Hypothalamus (tissue), 51 donors: ENCODE measurements at regions not wholly inside any gene's neighbourhood (a gene's known extent, or its start where the extent isn't known, plus 50 kb on each side); places are given as distances from the start of the nearest gene placed in this dataset.
A peak's percentile ranks its signal among the peaks of the same experiment; 100 is the strongest.
"Not testable (repeated sequence)": the region's sequence is repeated elsewhere in the genome, so short reads cannot be mapped to it uniquely, and the experiment has no call there.

Experiments
- DNase-seq, 51 donors: peaks; one replicate each; lab custom pipeline; 2025; lab: John Stamatoyannopoulos, UW

DNA sequence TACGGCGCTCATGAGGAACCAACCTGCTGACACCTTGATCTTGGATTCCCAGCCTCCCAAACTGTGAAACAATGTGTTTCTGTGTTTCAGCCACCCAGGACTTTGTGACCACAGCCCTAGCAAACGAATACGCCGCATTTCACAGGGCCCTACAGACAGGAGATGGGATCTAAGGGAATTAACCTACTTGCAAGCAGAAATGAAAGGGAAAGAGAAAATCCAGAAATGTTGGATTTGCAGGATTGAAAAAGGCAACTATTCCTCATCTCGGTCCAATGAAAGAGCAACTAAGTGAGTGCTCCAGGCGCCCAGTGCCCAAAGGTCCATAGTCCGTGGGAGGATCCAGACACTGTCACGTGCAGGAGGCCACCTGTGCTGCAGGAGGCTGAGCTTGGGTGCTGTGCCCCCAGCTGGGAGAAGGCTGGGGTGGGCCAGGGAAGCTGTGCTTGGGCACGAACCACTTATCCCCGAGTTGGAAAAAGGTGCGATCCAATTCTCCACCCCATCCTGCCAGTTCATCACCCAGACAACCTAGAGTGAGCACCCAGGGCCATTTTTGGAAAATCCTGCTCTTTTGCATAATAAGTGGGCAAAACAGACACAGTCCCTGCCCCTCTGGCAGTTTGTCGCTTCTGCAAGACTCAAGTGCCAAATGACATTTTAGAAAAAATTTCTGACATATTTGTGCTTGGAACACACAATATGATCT lies 177.9 kb downstream of the C9orf50 start:
- DNase-seq, result no peak

DNA sequence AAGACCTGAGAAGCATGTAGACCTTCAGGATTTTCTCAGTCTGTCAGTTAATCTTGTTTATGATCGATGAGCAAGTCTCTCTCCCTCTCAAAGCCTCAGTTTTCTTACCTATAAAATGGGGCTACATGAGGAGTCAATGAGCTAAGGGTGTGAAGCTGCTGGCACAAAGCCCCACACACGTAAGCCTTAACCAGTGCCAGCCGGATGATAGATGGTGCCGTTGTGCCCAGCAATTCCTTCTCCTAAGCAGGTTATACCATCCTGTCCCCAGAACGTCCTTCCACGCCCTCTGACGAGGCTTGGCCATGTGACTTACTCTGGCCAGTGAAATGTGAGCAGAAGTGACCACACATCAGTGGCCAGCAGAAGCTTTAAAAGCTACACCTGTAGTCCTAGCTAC lies 179.0 kb downstream of the C9orf50 start:
- DNase-seq, result no peak

DNA sequence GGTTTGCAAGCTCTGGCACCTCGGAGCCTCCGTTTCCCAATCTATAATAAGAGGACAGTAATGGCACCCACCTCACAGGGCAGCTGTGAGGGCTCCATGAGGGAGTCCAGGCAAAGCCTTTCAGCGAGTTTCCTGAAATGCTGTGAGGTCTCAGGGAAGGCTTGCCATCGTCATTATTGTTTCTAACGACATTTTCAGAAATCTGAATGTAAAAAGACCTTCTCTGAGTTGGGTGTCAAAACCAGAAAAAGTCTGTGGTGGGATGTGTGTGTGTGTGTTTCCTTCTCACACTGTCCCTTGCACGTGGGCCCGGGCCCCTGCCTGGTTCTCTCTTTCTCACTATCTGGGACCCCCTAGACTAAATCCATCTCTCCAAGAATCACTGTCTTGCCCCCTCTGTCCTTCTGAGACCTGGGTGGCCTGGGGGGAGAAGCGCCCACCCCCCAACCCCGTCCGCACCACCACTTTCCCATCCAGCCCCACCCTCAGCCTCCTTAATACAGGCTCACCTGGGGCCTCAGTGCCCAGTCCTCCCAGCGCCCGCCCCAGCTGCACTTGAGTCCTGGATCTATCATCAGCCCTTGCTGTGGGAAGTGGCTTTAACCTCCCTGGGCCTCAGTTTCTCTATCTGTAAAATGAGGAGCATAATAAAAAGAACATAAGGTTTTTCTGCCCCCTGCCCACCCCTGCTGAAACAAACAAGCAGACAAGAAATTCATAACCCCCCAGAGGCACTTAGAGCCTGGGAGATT lies 180.3 kb downstream of the C9orf50 start:
- no peak for DNase-seq

DNA sequence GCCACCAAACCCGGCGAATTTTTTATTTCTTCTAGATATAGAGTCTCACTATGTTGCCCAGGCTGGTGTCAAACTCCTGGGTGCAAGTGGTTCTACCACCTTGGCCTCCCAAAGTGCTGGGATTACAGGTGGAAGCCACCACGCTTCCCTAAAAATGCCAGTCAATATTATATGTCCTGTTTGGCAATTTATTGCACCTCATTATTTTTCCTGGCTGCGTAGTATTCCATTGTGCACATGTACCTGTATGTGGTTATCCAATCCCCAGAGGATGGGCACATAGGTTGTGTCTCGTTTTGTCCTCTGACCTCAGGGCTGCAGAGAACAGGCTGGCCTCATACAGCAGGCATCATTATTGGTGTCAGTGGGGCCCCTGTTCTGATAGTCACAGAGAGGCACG lies 181.7 kb downstream of the C9orf50 start:
- no peak for DNase-seq

DNA sequence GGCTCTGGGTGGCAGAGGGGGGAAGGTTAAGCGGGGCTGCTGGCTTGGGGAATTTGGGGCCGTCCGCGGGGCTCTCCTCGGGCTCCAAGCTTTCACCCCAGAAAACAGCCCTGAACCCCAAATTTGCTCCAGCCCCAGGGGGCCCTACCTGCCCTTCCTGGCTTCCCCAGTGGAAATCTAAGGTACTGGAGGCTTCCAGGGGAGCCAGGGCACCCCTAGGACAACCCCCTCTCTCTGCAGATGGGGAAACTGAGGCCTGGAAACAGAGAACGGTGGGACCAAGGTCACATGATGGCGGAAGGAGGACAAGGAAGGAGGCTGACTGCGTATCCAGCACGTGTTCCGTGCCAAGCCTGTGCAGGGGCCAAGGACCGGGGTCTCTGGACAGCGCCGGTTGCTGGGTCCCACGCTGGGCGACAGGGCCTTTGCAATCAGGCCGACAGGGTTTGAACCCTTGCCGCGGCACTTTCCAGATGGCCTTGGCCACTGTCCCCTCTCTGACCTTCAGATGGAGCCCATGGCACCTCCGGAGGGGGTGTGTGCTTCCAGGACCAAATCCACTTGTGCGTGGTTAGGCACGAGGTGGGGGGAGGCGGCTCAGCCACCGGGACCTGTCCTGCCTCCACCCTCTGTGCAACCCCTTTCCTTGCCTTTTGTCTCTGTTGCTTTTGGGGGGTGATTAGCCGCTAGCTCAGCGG lies 183.1 kb downstream of the C9orf50 start:
- DNase-seq, result peak in 1 of 51 donors; percentile 50

DNA sequence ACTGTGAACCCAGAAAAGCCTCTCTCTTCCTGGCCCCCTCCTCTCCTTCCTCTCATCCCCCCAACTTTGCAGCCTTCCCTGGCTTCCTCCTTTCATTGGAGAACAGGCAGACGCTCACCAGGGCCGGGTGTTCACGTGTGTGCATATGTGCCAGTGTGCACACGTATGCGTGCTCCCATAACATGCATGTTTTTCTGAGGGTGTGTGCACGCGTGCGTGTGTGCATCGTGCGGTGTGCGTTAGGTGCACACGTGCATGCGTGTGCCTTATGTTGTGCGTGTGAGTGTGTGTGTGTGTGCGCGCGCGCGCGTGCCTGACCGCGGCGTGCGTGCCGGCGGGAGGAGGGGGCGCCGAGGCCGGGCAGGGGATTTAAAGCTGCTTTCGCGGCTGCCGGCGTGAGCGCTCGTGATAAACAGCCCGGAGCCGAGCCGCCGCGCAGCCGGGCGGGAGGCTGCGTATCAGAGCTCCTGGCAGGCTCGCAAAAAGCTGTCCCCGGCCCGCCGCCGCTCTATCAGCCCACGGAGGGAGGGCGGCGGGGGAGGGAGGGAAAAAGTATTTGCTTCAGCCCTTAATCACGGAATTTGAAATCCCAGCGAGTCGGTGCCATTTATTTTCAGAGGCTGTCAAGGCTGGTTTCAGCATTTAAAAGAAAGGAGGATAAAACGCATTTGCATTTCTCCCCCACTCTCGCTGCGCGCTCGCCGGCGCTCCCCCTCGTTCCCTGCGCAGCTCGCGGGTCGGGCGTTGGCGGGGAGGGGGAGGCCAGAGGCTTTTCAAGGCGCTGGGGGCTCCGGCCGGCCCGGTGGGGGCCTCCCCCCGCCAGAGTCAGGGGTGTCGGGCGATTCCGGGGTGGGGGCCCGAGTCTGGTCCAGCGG lies 183.9 kb downstream of the C9orf50 start:
- peak in 29 of 51 donors; percentile 19 to 77 (median 44) for DNase-seq

DNA sequence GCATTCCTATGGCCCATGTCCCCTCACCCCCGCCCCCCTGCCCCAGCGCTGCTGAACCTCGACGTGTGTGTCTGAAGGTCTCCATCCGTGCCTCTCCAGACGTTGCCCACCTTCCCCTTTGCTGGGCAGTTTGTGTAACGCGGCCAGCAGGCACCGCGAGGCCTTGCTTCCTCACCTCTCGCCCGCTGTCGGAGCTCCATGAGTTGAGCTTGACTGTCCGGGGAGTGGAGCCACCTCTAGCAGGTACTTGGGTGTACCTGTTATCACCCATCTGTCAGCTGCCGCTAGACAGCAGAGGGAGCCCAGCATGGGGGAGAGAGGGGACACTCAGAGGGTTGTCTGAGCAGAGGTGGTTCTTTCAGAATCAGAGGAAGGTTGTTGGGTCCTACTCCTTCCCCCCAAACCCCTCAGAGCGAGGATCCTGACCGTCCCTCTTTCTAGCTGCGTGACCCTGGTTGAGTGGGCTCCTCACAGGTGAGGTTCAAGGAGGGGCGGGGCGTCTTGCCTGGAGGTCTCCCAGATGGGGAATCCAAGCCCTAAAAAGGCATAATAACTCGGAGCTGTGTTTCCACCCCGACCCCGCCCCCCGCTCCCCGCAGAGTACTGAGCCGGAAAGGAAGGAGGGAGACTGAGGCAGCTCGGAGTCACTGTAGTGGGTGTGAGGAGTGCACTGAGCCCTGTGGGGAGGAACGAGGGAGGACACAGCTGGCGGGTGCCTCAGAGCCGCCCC lies 184.7 kb downstream of the C9orf50 start:
- DNase-seq, result no peak

DNA sequence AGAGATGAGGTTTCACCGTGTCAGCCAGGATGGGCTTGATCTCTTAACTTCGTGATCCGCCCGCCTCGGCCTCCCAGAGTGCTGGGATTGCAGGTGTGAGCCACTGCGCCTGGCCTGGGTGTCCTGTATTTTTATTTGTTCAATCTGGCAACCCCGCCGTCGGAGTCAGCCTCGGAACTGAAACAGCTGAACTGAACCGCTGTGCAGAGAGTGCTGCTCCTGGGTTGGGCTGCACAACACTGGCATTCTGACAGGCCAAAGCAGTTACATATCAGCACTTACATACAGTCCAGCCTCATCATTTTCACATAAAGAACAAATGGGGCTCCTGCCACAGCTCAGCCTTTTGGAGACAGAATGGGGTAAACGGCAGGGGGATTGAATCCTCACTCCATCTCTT lies 185.6 kb downstream of the C9orf50 start:
- DNase-seq, result no peak

DNA sequence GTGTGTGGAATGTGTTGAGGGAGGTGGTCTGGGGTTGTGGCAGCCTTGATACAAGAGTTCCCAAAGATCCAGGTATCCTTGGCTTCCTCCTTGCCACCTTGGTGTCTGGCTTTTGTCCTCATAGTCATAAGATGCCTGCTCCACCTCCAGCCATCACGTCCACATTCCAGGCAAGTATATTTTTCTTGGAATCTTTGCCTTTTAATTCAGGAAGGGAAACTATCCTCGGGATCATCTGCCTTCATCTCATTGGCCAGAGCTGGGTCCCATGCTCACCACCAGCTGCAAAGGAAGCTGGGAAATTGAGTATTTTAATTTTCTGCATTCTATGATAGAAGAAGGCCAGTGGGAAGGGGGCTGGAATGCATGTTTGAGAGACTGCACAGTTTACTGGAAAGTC lies 186.7 kb downstream of the C9orf50 start:
- DNase-seq, result peak in 1 of 51 donors; percentile 56

DNA sequence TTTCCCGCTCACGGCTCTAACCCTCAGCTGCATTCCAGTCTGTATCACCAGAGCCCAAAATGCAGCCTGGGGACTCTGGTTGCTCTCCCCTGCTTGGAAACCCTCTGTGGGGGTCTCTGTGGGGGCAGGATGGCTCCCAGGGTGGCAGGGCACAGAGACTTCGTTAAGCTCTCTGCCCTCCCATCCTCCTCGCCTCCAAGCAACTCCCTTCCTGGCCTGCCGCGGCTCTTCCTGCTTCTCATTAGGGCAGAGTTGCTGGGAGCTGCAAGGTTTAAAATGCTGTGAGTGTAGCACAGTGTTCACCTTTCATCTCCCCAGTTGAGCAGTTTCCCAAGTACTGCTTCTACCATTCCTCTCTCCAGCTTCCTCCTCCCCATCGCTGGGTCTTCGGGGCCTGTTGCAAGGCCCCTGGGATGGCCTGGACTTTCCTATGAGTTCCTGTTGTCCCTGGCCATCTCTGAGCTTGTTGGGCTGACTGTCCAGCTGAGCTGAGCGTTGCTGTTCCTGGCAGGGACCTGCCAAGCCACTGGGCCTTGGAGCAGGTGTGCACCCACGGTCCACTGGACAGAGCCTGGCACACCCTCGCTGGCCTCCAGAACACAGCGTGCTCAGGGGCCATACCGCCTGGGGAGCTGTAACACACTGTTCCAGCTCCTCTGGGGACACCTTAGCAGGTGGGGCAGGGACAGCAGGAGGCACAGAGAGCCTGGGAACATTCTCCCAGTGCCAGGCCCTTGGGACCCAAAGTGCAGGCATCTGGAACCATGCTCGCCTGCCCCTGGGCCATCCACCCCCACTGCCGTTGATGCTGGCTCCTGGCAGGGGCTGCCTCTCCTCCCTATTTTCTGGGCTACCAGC lies 188.4 kb downstream of the C9orf50 start:
- no peak for DNase-seq

DNA sequence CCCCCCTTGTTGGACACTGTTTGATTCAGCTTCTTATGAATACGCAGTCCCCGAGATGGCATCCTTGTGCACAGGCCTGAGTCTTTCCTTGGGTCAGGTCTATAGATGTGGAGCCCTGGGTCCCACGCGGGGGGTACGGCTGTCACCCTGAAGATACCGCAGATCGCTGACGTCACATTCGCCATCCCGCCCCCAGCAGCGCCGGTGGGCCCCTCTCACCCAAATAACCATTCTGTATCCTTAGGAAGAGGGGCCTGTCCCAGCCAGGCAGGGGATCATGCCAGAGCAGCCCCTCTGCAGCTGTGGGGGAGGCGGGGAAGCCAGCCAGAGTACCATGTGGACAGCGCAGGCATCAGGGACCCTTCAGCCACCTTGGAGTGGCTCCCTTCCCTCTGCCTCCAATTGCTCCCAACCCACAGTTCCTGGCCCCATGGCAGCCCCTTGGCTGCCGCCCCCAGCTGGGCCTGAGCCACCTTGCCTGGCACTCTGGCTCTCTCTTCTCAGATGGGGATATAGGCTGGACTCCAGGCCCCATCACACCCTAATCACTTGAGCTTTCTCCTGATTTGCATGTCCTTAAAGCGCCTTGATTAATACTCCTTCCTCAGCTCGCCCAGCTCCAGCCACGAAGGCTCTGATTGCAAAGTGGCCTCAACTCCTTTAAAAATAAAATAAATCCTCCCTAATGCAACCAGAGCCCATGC lies 189.8 kb downstream of the C9orf50 start:
- no peak for DNase-seq

DNA sequence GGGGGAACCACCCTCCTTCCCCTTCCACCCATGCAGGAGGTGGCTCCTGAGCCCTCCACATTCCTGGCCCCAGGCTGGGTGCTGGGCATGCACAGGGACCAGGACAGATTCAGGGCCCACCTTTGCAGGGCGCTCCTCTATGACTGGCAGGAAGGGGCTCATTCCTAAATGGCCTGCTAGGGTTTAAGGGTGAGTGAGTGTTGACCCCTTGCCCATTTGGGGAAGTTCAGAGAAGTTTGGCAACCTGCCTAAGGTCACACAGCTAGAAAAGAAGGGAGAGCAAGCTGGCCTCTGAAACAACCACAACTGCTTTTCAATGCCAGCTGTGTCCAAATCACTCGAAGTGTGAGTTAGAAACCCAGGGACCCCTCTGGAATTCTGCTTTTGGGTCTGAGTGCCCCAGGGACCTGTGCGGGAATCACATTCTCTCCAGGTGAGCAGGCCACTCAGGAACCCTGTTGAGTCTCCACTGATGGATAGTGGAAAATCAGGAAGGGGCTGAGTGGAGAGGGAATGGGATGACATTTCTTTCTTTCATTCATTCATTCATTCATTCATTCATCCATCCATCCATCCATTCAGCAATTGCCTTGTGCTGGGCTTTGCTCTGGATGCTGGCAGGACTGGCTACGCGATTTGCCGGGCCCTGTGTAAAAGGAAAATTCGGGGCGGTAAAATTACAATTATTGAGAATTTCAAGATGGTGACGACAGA lies 191.9 kb downstream of the C9orf50 start:
- DNase-seq, result no peak

DNA sequence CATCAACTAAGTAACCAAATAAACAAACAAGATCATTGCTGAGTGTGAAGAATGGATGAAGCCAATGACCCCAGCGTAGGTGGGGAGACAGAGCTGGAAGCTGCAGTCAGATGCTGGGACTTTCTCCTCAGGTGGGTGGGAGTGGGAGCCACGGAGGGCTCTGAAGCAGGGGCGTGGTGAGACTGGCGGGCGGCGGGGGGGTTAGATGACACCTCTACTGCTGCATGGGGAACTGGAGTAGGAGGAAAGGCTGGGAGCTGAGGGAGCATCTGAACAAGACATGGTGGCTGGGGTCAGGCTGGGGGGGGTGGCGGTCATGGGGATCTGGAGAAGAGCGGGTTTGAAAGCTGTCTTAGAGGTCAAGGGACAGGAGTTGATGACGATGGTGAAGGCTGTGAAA lies 193.8 kb downstream of the C9orf50 start:
- no peak for DNase-seq

DNA sequence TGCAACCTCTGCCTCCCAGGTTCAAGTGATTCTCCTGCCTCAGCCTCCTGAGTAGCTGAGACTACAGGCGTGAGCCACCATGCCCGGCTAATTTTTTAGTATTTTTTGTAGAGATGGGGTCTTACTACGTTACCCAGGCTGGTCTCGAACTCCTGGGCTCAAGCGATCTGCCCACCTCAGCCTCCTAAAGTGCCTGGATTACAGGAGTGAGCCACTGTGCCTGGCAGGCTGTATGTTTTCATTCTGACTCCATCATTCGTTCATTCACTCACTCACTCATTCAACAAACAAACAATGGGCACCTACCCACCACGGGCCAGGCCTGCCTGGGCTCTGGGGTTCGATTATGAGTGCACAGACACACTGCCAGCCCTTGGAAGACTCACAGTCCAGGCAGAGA lies 197.1 kb downstream of the C9orf50 start:
- not testable (repeated sequence) for DNase-seq

DNA sequence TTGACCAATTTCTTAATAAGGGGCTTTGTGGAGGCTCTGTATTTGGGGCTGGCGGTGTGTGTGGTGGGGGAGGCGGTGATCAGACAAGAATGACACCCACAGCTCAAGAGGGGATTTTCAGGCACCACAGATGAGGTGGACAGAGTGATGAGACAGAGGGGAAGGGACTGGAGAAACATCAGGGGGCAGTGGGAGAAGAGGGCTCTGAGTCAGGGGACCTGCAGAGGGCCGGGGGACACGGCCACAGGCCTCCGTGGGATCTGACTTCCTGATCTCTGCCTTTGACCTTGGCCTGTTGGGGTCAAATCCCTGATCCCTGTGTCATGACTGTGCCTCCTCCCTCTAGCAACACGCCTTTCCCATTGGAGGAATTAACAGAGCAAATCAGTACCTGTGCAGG lies 197.7 kb downstream of the C9orf50 start:
- DNase-seq, result no peak

DNA sequence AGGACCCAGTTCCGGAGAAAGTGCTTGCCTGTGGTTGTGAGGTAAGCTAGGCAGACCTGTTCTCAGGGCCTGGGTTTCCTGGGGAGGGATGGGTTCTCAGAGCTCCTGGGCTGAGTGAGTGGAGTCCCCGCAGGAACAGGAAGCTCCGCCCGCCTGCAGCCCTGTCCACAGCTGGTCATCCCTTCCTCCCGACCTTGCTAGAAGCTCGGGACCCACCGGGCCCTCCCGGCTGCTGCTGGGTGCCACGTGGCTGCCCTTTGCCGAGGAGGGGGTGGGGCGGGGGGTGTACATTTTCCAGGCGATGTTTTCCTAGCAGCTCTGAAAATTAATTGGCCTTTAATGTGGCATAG lies 198.1 kb downstream of the C9orf50 start:
- no peak for DNase-seq

DNA sequence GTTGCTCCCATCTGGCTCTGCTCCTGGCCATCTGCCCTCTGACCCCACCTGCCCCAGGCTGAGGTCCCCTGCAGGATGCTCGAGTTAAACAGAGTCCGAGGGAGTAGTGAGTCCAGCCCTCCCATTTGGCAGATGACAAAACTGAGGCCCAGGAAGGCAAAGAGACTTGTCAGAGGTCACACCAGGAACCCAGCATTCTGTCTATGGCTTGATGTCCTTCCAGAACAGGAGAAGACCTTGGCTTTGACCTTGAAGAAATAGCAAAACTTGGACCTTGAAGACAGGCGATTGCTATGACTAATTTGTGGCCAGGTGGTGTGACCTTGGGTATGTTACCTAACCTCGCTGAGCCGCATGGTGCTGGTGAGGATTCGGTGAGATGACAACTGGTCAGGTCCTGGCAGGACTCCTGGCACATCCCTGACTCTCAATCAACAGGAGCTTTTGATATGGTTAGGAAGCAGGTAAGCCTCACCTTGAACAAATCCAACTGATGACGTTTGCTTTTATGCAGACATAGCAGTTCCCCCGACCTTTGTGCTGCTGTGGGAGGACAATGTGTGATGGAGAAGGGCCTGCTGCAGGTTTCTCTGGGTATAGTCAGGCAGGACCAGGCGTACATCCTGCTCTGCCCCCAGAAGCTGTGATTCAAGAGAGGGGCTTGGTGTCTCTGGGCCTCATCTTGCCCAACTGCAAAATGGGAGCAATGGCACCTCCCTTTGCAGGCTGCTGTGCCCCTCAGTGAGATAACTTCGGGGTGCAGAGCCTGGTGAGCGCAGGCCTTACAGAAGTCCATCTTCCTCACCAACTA lies 198.7 kb downstream of the C9orf50 start:
- DNase-seq, result no peak
